Motor neuron (in vitro differentiated cells): ENCODE measurements at regions not wholly inside any gene's neighbourhood (a gene's known extent, or its start where the extent isn't known, plus 50 kb on each side); places are given as distances from the start of the nearest gene placed in this dataset.
A peak's percentile ranks its signal among the peaks of the same experiment; 100 is the strongest.

Source experiments
- ATAC-seq, 8 experiments: fragments of 200-7000 bp; cut with Tn5 transposase; replicated peaks in 6 of 8; 2 replicates each; pipeline ENCODE4 v1.8.0; 2021; ENCODE audit warnings: mild to moderate bottlenecking in 8 of 8, moderate library complexity in 8 of 8
- H3K27ac ChIP-seq, 2 donors: fragments of 250-450 bp; sonication (Bioruptor Pico); 2 replicates each; pipeline ENCODE4 v1.9.0; 2021; ENCODE audit warnings: antibody characterized with exemption in 2 of 2, mild to moderate bottlenecking in 2 of 2, moderate library complexity in 1 of 2
- H3K4me1 ChIP-seq, 2 donors: fragments of 250-450 bp; sonication (Bioruptor Pico); replicated peaks in 1 of 2; 2 replicates each; pipeline ENCODE4 v1.6.1; 2021; ENCODE audit warnings: antibody characterized with exemption in 2 of 2, mild to moderate bottlenecking in 2 of 2, moderate library complexity in 1 of 2
- H3K4me3 ChIP-seq, 5 donors: fragments of 250-450 bp; sonication (Bioruptor Pico); 2 replicates each; pipeline ENCODE4 v1.9.0; 2021; ENCODE audit warnings: antibody characterized with exemption in 5 of 5, mild to moderate bottlenecking in 5 of 5, moderate library complexity in 4 of 5
- WGBS, 10 experiments: fragments of 450-650 bp; shearing (Covaris generic); methylation state at CpG; one replicate each; pipeline ENCODE4 v1.0.0; 2022; 5-methylcytosine and 5-hydroxymethylcytosine counted together
- in situ Hi-C, 9 experiments: fragments of 400-800 bp; cut with MboI; loops; one replicate each; pipeline ENCODE4 v1.15.0; 2021; ENCODE audit warnings: low sequenced_read_pairs in 9 of 9, low pct_unique_long_range_greater_than_20kb in 2 of 9; ENCODE audit not compliant: unreplicated experiment in 9 of 9

- no peak for ATAC-seq
- H3K4me1 ChIP-seq, result no peaks in the 10 kb centered on the region
- in situ Hi-C loops, result no loop called here
- no peak overlapping the region for H3K4me3 ChIP-seq
- WGBS, 10 experiments, result 47 to 100% (median 93%) methylated on average over 1 to 3 of the region's 3 CpGs; no CpG with 5 or more reads in 1 of the 10 experiments
- H3K27ac ChIP-seq, result no peak overlapping the region
Measured at GRCh38 chr5:109947667-109948066, 257.9 kb downstream of the MAN2A1 start.

GRCh38 chr5:109950634-109951033, 260.9 kb downstream of the MAN2A1 start:
- no peak overlapping the region for H3K4me3 ChIP-seq
- no peak overlapping the region for H3K27ac ChIP-seq
- in situ Hi-C loops, result no loop called here
- ATAC-seq, result no peak
- no peaks in the 10 kb centered on the region for H3K4me1 ChIP-seq

GRCh38 chr5:109951348-109951747, 261.6 kb downstream of the MAN2A1 start:
- WGBS, 10 experiments, result 29 to 100% (median 80%) methylated on average over 1 to 3 of the region's 3 CpGs; no CpG with 5 or more reads in 2 of the 10 experiments
- Histone ChIP-seq H3K4me1 (no peaks in the 10 kb centered on the region), H3K4me3 (no peak overlapping the region), H3K27ac (no peak overlapping the region)
- ATAC-seq, result no peak
- in situ Hi-C loops, result no loop called here

- in situ Hi-C loops, result no loop called here
Measured at GRCh38 chr5:109951758-109952157, 262.0 kb downstream of the MAN2A1 start.

GRCh38 chr5:109953761-109954160, 264.0 kb downstream of the MAN2A1 start:
- H3K27ac ChIP-seq, result no peak overlapping the region
- 0 to 100% (median 100%) methylated on average over 1 of the region's 1 CpG; no CpG with 5 or more reads in 2 of the 10 experiments for WGBS, 10 experiments
- H3K4me3 ChIP-seq, result no peak overlapping the region
- in situ Hi-C loops, result no loop called here
- no peaks in the 10 kb centered on the region for H3K4me1 ChIP-seq
- no peak for ATAC-seq

More at GRCh38 chr5:109951758-109952157, 262.0 kb downstream of the MAN2A1 start:
- Histone ChIP-seq H3K4me3 (no peak overlapping the region), H3K27ac (no peak overlapping the region), H3K4me1 (no peaks in the 10 kb centered on the region)
- peak in 2 of 8 experiments; percentile 23 to 28 for ATAC-seq
- 0 to 100% (median 44%) methylated on average over 1 to 5 of the region's 5 CpGs; no CpG with 5 or more reads in 1 of the 10 experiments for WGBS, 10 experiments

GRCh38 chr5:109956884-109957283, 267.2 kb downstream of the MAN2A1 start:
- WGBS, 10 experiments, result 31 to 94% (median 80%) methylated on average over 2 to 3 of the region's 3 CpGs
- H3K27ac ChIP-seq, result no peak overlapping the region
- no peak for ATAC-seq
- H3K4me1 ChIP-seq, result no peaks in the 10 kb centered on the region
- in situ Hi-C loops, result no loop called here
- no peak overlapping the region for H3K4me3 ChIP-seq

- Histone ChIP-seq H3K4me3 (no peak overlapping the region), H3K4me1 (no peaks in the 10 kb centered on the region), H3K27ac (no peak overlapping the region)
- ATAC-seq, result no peak
- WGBS, 10 experiments, result 14 to 100% (median 87%) methylated on average over 1 to 5 of the region's 5 CpGs
- in situ Hi-C loops, result no loop called here
Measured at GRCh38 chr5:109958082-109958481, 268.4 kb downstream of the MAN2A1 start.

- H3K4me1 ChIP-seq, result no peaks in the 10 kb centered on the region
- WGBS, 10 experiments, result 0 to 100% (median 82%) methylated on average over 1 of the region's 1 CpG; no CpG with 5 or more reads in 3 of the 10 experiments
- H3K27ac ChIP-seq, result no peak overlapping the region
- no peak for ATAC-seq
- in situ Hi-C loops, result no loop called here
- no peak overlapping the region for H3K4me3 ChIP-seq
Measured at GRCh38 chr5:109959652-109960051, 269.9 kb downstream of the MAN2A1 start.

GRCh38 chr5:109961751-109962150, 272.0 kb downstream of the MAN2A1 start:
- in situ Hi-C loops, result no loop called here
- H3K4me1 ChIP-seq, result no peaks in the 10 kb centered on the region
- H3K27ac ChIP-seq, result no peak overlapping the region
- WGBS, 10 experiments, result 38 to 100% (median 86%) methylated on average over 1 of the region's 1 CpG; no CpG with 5 or more reads in 3 of the 10 experiments
- no peak overlapping the region for H3K4me3 ChIP-seq
- ATAC-seq, result no peak

GRCh38 chr5:109962882-109963603, 273.3 kb downstream of the MAN2A1 start:
- Histone ChIP-seq H3K27ac (no peak overlapping the region), H3K4me1 (no peaks in the 10 kb centered on the region), H3K4me3 (no peak overlapping the region)
- ATAC-seq, result no peak
- WGBS, 10 experiments, result 0 to 100% (median 40%) methylated on average over 1 of the region's 1 CpG; no CpG with 5 or more reads in 3 of the 10 experiments
- in situ Hi-C loops, result no loop called here

GRCh38 chr5:109964136-109964535, 274.4 kb downstream of the MAN2A1 start:
- in situ Hi-C loops, result no loop called here
- 8 to 100% (median 67%) methylated on average over 1 to 3 of the region's 3 CpGs; no CpG with 5 or more reads in 2 of the 10 experiments for WGBS, 10 experiments
- Histone ChIP-seq H3K27ac (no peak overlapping the region), H3K4me1 (no peaks in the 10 kb centered on the region), H3K4me3 (no peak overlapping the region)
- peak in 3 of 8 experiments; percentile 67 to 99 (median 98) for ATAC-seq

GRCh38 chr5:109965634-109966033, 275.9 kb downstream of the MAN2A1 start:
- WGBS, 10 experiments, result 28 to 86% (median 80%) methylated on average over 1 to 3 of the region's 3 CpGs; no CpG with 5 or more reads in 3 of the 10 experiments
- no peaks in the 10 kb centered on the region for H3K4me1 ChIP-seq
- ATAC-seq, result no peak
- in situ Hi-C loops, result no loop called here
- no peak overlapping the region for H3K27ac ChIP-seq
- no peak overlapping the region for H3K4me3 ChIP-seq

GRCh38 chr5:109971968-109972367, 282.2 kb downstream of the MAN2A1 start:
- in situ Hi-C loops, result no loop called here
- no peaks in the 10 kb centered on the region for H3K4me1 ChIP-seq
- H3K27ac ChIP-seq, result no peak overlapping the region
- H3K4me3 ChIP-seq, result no peak overlapping the region
- no peak for ATAC-seq
- 29 to 90% (median 57%) methylated on average over 1 of the region's 1 CpG; no CpG with 5 or more reads in 3 of the 10 experiments for WGBS, 10 experiments

GRCh38 chr5:109981979-109982378, 292.3 kb downstream of the MAN2A1 start:
- in situ Hi-C loops, result no loop called here
- no peaks in the 10 kb centered on the region for H3K4me1 ChIP-seq
- ATAC-seq, result no peak
- no peak overlapping the region for H3K27ac ChIP-seq
- no peak overlapping the region for H3K4me3 ChIP-seq
